H1 (cell line): ENCODE measurements at regions not wholly inside any gene's neighbourhood (a gene's known extent, or its start where the extent isn't known, plus 50 kb on each side); places are given as distances from the start of the nearest gene placed in this dataset.
"Not testable (repeated sequence)": the region's sequence is repeated elsewhere in the genome, so short reads cannot be mapped to it uniquely, and the experiment has no call there.

Experiments used
- CTCF ChIA-PET: fragments of 300-600 bp; sonication (Branson Sonifier 250); formaldehyde crosslinking; loops from one replicate; lab custom pipeline; 2021; ENCODE audit not compliant: partially characterized antibody; lab: Charles Lee
- POLR2A ChIA-PET: fragments of 300-600 bp; sonication (Branson Sonifier 250); formaldehyde crosslinking; loops from one replicate; lab custom pipeline; 2021; ENCODE audit warnings: inconsistent platforms; ENCODE audit not compliant: partially characterized antibody; lab: Charles Lee
- DNase-seq, 2 experiments: peaks; one replicate each; pipeline versions ENCODE4 v3.0.0 to v3.0.0-alpha.2; 2010 to 2022; ENCODE audit warnings: low spot score in 2 of 2, low read depth in 1 of 2, mixed read lengths in 1 of 2
- FAIRE-seq: peaks from 2 replicates; lab custom pipeline; 2011; peaks lifted over from hg19 to GRCh38; lab: Jason Lieb, UNC
- H2AFZ ChIP-seq: 2 replicates; pipeline ENCODE4 v1.8.1; 2012; ENCODE audit warnings: low read length, inconsistent platforms
- H2AK5ac ChIP-seq: 2 replicates; pipeline ENCODE4 v1.6.1; 2013; ENCODE audit warnings: low read depth, low read length
- H2BK120ac ChIP-seq: replicated peaks from 2 replicates; pipeline ENCODE3; 2013; ENCODE audit warnings: low read depth, low read length, inconsistent platforms
- H2BK12ac ChIP-seq: 2 replicates; pipeline ENCODE4 v1.6.1; 2013; ENCODE audit warnings: low read depth, low read length
- H2BK15ac ChIP-seq: 2 replicates; pipeline ENCODE4 v1.6.1; 2013; ENCODE audit warnings: low read length
- H2BK20ac ChIP-seq: 2 replicates; pipeline ENCODE4 v1.6.1; 2013; ENCODE audit warnings: low read length
- H2BK5ac ChIP-seq: 2 replicates; pipeline ENCODE4 v1.6.1; 2013; ENCODE audit warnings: low read depth, low read length
- H3K14ac ChIP-seq: 2 replicates; pipeline ENCODE4 v1.6.1; 2013; ENCODE audit warnings: inconsistent platforms; ENCODE audit not compliant: insufficient read length
- H3K18ac ChIP-seq: 2 replicates; pipeline ENCODE4 v1.6.1; 2013; ENCODE audit warnings: low read length; ENCODE audit errors: extremely low read depth
- H3K23ac ChIP-seq: 2 replicates; pipeline ENCODE4 v1.6.1; 2013; ENCODE audit warnings: inconsistent platforms; ENCODE audit not compliant: insufficient read length
- H3K23me2 ChIP-seq: 2 replicates; pipeline ENCODE4 v1.6.1; 2013; ENCODE audit warnings: low read depth, low read length
- H3K27ac ChIP-seq: 2 replicates; pipeline ENCODE4 v1.6.1; 2011; ENCODE audit warnings: low read depth, low read length, inconsistent platforms
- H3K27me3 ChIP-seq, 4 experiments: replicated peaks in 1 of 4; 1 replicate in 1 of 4; 2 replicates in 3 of 4; pipeline versions ENCODE4 v1.6.1 to v1.8.1; 2011 to 2013; ENCODE audit warnings: low read length in 3 of 4, mild to moderate bottlenecking in 3 of 4, inconsistent platforms in 2 of 4, mixed read lengths in 2 of 4, moderate library complexity in 1 of 4; ENCODE audit not compliant: control insufficient read depth in 3 of 4, insufficient read depth in 3 of 4; ENCODE audit errors: extremely low read depth in 1 of 4
- H3K36me3 ChIP-seq, 4 experiments: 2 replicates each; pipeline versions ENCODE4 v1.6.1 to v1.8.1; 2011 to 2013; ENCODE audit warnings: mild to moderate bottlenecking in 4 of 4, low read length in 3 of 4, moderate library complexity in 2 of 4, control low read depth in 1 of 4, inconsistent platforms in 1 of 4; ENCODE audit not compliant: insufficient read depth in 4 of 4, control insufficient read depth in 2 of 4
- H3K4ac ChIP-seq: replicated peaks from 2 replicates; pipeline ENCODE3; 2013; ENCODE audit warnings: low read length, low read depth, mixed read lengths, inconsistent platforms; ENCODE audit not compliant: insufficient read length
- H3K4me1 ChIP-seq, 4 experiments: replicated peaks in 1 of 4; 1 replicate in 1 of 4; 2 replicates in 3 of 4; pipeline versions ENCODE4 v1.6.1 to v1.8.1; 2011 to 2013; ENCODE audit warnings: low read length in 3 of 4, inconsistent platforms in 2 of 4, mixed read lengths in 1 of 4; ENCODE audit not compliant: insufficient read depth in 4 of 4, control insufficient read depth in 3 of 4
- H3K4me2 ChIP-seq, 2 experiments: 2 replicates each; pipeline versions ENCODE4 v1.6.1 to v1.8.1; 2011 to 2013; ENCODE audit warnings: low read depth in 2 of 2, low read length in 2 of 2, control low read depth in 1 of 2, inconsistent platforms in 1 of 2, mild to moderate bottlenecking in 1 of 2; ENCODE audit not compliant: insufficient read depth in 1 of 2
- H3K4me3 ChIP-seq, 4 experiments: fragments of 200-600, 300-600 bp in 1 of 4; sonication (generic), shearing (Covaris generic), sonication (Bioruptor Twin) in 1 of 4; 2 replicates each; pipeline versions ENCODE4 v1.5.1 to v1.8.1; 2011 to 2016; ENCODE audit warnings: low read length in 4 of 4, low read depth in 3 of 4, control low read depth in 2 of 4, inconsistent platforms in 2 of 4, mild to moderate bottlenecking in 2 of 4, mixed read lengths in 1 of 4, moderate library complexity in 1 of 4; ENCODE audit not compliant: insufficient read depth in 2 of 4; ENCODE audit errors: extremely low read depth in 1 of 4
- H3K56ac ChIP-seq: replicated peaks from 2 replicates; pipeline ENCODE3; 2013; ENCODE audit warnings: low read depth, mild to moderate bottlenecking, mixed read lengths, low read length, inconsistent platforms; ENCODE audit not compliant: insufficient read length
- H3K79me1 ChIP-seq: 2 replicates; pipeline ENCODE4 v1.6.1; 2013; ENCODE audit warnings: low read depth, low read length, control low read depth
- H3K79me2 ChIP-seq, 2 experiments: 2 replicates each; pipeline versions ENCODE4 v1.6.1 to v1.8.1; 2012 to 2013; ENCODE audit warnings: low read length in 2 of 2, mild to moderate bottlenecking in 2 of 2, inconsistent platforms in 1 of 2; ENCODE audit not compliant: insufficient read depth in 2 of 2, control insufficient read depth in 1 of 2
- H3K9ac ChIP-seq, 4 experiments: replicated peaks in 1 of 4; 1 replicate in 1 of 4; 2 replicates in 3 of 4; pipeline versions ENCODE4 v1.6.1 to v1.8.1; 2011 to 2013; ENCODE audit warnings: low read depth in 3 of 4, low read length in 3 of 4, control low read depth in 2 of 4, mild to moderate bottlenecking in 2 of 4, moderate library complexity in 2 of 4, inconsistent platforms in 1 of 4; ENCODE audit errors: extremely low read depth in 1 of 4
- H3K9me3 ChIP-seq, 2 experiments: 2 replicates each; pipeline versions ENCODE4 v1.6.1 to v1.8.1; 2012 to 2013; ENCODE audit warnings: mild to moderate bottlenecking in 2 of 2, moderate library complexity in 2 of 2, control low read depth in 1 of 2, inconsistent platforms in 1 of 2, low read depth in 1 of 2, low read length in 1 of 2, mixed read lengths in 1 of 2; ENCODE audit not compliant: insufficient read depth in 2 of 2
- H4K20me1 ChIP-seq, 2 experiments: replicated peaks in 1 of 2; 2 replicates each; pipeline versions ENCODE3 to v1.8.1; 2011 to 2013; ENCODE audit warnings: inconsistent platforms in 2 of 2, low read length in 2 of 2, mild to moderate bottlenecking in 1 of 2; ENCODE audit not compliant: insufficient read depth in 2 of 2, control insufficient read depth in 1 of 2
- H4K5ac ChIP-seq: 2 replicates; pipeline ENCODE4 v1.6.1; 2013; ENCODE audit warnings: low read length, low read depth, mixed read lengths, inconsistent platforms; ENCODE audit not compliant: insufficient read length
- H4K8ac ChIP-seq: 2 replicates; pipeline ENCODE4 v1.8.0; 2013; ENCODE audit warnings: mild to moderate bottlenecking, moderate library complexity, low read length, inconsistent platforms; ENCODE audit not compliant: insufficient read depth; ENCODE audit errors: extremely low read depth
- H4K91ac ChIP-seq: replicated peaks from 2 replicates; pipeline ENCODE3; 2013; ENCODE audit warnings: low read length, mixed read lengths, inconsistent platforms; ENCODE audit not compliant: insufficient read length
- JUND ChIP-seq: IDR thresholded peaks from 2 replicates; pipeline ENCODE4 v1.6.1; 2011; ENCODE audit warnings: mild to moderate bottlenecking, improper control_type of control experiment, low read length
- SP2 ChIP-seq: IDR thresholded peaks from 2 replicates; pipeline ENCODE4 v1.6.1; 2012; ENCODE audit warnings: mild to moderate bottlenecking, low read length, inconsistent platforms
- WGBS, 2 experiments: shearing (Covaris generic) in 1 of 2; methylation state at CpG; one replicate each; pipeline versions ENCODE4 v1.1.6 to v1.1.7; 2013 to 2015; ENCODE audit warnings: low lambda C conversion rate in 2 of 2, mixed read lengths in 2 of 2, inconsistent platforms in 1 of 2, low coverage in 1 of 2, missing lambda C conversion rate in 1 of 2; ENCODE audit not compliant: insufficient replicate concordance in 2 of 2, insufficient coverage in 1 of 2, insufficient read length in 1 of 2; ENCODE audit errors: extremely low coverage in 1 of 2, missing lambda C conversion rate in 1 of 2; 5-methylcytosine and 5-hydroxymethylcytosine counted together

DNA sequence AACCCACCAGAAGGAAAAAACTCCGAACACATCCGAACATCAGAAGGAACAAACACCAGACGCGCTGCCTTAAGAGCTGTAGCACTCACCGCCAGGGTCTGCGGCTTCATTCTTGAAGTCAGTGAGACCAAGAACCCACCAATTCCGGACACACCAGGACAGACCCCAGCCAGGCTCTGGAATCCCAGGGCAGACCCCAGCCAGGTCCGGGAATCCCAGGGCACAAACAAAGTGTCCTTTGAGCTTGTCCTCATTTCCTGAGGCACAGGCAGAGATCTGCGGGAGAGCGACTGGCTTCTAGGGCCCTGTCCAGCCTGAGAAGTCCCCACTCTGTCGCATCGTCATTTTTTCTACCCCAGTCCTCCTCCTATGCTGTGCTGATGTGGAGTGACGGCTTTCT, 461.1 kb downstream of the ACTL7B start:
- 98% methylated on average over 11 of the region's 13 CpGs; no CpG with 5 or more reads in 1 of the 2 experiments for WGBS, 2 experiments
- H3K27me3 ChIP-seq, result no peaks in the 10 kb centered on the region
- CTCF ChIA-PET, result interaction anchor here (1.2 to 1.5 kb wide), 3 partner anchors 15 to 22 kb away, joined by 3 to 8 read pairs (median 4); no protein-coding TSS in a partner anchor

DNA sequence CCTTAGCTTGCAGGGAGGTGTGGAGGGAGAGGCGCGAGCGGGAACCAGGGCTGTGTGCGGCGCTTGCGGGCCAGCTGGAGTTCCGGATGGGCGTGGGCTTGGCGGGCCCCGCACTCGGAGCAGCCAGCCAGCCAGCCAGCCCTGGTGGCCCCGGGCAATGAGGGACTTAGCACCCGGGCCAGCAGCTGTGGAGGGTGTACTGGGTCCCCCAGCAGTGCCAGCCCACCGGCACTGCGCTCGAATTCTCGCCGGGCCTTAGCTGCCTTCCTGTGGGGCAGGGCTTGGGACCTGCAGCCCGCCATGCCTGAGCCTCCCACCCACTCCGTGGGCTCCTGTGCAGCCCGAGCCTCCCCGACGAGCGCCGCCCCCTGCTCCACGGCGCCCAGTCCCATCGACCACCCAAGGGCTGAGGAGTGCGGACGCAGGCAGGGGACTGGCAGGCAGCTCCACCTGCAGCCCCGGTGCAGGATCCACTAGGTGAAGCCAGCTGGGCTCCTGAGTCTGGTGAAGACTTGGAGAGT, 462.2 kb downstream of the ACTL7B start:
- H3K18ac ChIP-seq, H2BK12ac ChIP-seq, H3K23ac ChIP-seq, H2BK15ac ChIP-seq, H2BK120ac ChIP-seq, H3K36me3 ChIP-seq, H3K9me3 ChIP-seq, POLR2A ChIA-PET, H3K56ac ChIP-seq, DNase-seq, H2BK20ac ChIP-seq, H3K27ac ChIP-seq, H3K14ac ChIP-seq, H3K27me3 ChIP-seq, FAIRE-seq, H4K8ac ChIP-seq, H4K5ac ChIP-seq, H3K79me1 ChIP-seq, H4K20me1 ChIP-seq, H2AFZ ChIP-seq, H3K79me2 ChIP-seq, H3K23me2 ChIP-seq, H3K4ac ChIP-seq, H3K4me3 ChIP-seq, H3K4me2 ChIP-seq, H3K4me1 ChIP-seq, H2AK5ac ChIP-seq, H3K9ac ChIP-seq, H4K91ac ChIP-seq, H2BK5ac ChIP-seq: not testable (repeated sequence)
- CTCF ChIA-PET, result interaction anchor here (1.5 kb wide), 2 partner anchors 16 to 20 kb away, joined by 4 to 8 read pairs; no protein-coding TSS in a partner anchor
- 97% methylated on average over 18 of the region's 31 CpGs; no CpG with 5 or more reads in 1 of the 2 experiments for WGBS, 2 experiments

More for the DNA sequence above, 461.1 kb downstream of the ACTL7B start:
- no peak overlapping the region for H3K56ac ChIP-seq
- DNase-seq (no peak), FAIRE-seq (no peak)
- no peaks in the 10 kb centered on the region for H3K4me1 ChIP-seq
- no peak overlapping the region for H2BK120ac ChIP-seq
- H3K79me1 ChIP-seq, result no peaks in the 10 kb centered on the region
- no peak overlapping the region for H2BK20ac ChIP-seq
- no peaks in the 10 kb centered on the region for H3K79me2 ChIP-seq
- no peak overlapping the region for H3K27ac ChIP-seq
- TF ChIP-seq SP2, result no peak
- TF ChIP-seq JUND, result no peak
- H3K4me3 ChIP-seq, result no peak overlapping the region
- no peak overlapping the region for H3K23ac ChIP-seq
- H2BK5ac ChIP-seq, result no peak overlapping the region
- no peak overlapping the region for H2BK15ac ChIP-seq
- no peak overlapping the region for H2AFZ ChIP-seq
- H4K20me1 ChIP-seq, result no peaks in the 10 kb centered on the region
- POLR2A ChIA-PET, result no interaction called here
- H2AK5ac ChIP-seq, result no peak overlapping the region
- H3K9ac ChIP-seq, result no peak overlapping the region
- no peak overlapping the region for H3K18ac ChIP-seq
- no peak overlapping the region for H4K5ac ChIP-seq
- no peaks in the 10 kb centered on the region for H3K23me2 ChIP-seq
- H3K36me3 ChIP-seq, result no peaks in the 10 kb centered on the region
- no peak overlapping the region for H3K4ac ChIP-seq
- H4K8ac ChIP-seq, result 0 out of 2 replicates have a peak overlapping the region, but pooled peaks have one; percentile 46
- H3K4me2 ChIP-seq, result no peak overlapping the region
- no peak overlapping the region for H3K14ac ChIP-seq
- peak overlapping the region; percentile 27 for H4K91ac ChIP-seq
- no peak overlapping the region for H2BK12ac ChIP-seq
- H3K9me3 ChIP-seq, result 0 out of 4 replicates have a peak, but pooled peaks cover 0 to 8% of the 10 kb centered on the region in 2 experiments
